Body of pancreas (tissue), 4 donors: ENCODE measurements at regions not wholly inside any gene's neighbourhood (a gene's known extent, or its start where the extent isn't known, plus 50 kb on each side); places are given as distances from the start of the nearest gene placed in this dataset.

Experiments used
- POLR2A ChIP-seq, 3 donors: fragments of 450-650 bp; IDR thresholded peaks; one replicate each; pipeline ENCODE4 v1.6.1; 2016; ENCODE audit warnings: antibody characterized with exemption in 3 of 3, mild to moderate bottlenecking in 2 of 3
- TF ChIP-seq, protein P1 (sequence below), 7 experiments: fragments of 450-650 bp in 4 of 7; fragments of 200-600 bp in 3 of 7; sonication (generic) in 3 of 7; IDR thresholded peaks; one replicate each; pipeline ENCODE4 v1.5.1; 2016 to 2019; ENCODE audit warnings: antibody characterized with exemption in 7 of 7

DNA sequence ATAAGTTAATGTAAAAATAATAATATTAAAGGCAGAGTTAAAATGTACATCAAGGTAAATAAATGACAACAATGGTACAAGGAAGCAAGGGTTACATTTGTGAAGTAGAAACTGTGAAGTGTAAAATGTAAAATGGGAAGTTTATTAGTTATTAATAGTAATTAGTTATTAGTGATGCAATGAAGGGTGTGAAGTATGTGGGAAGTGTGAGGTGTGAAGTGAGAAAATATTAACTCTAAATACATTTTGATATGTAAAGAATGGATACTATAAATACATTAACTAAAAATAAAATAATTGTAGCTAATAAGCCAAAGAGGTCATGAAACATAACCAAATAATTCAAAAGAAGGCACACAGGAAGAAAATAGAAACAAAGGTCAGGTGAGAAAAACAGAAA, 316.4 kb downstream of the GBA3 start:
- TF ChIP-seq, protein P1, sequence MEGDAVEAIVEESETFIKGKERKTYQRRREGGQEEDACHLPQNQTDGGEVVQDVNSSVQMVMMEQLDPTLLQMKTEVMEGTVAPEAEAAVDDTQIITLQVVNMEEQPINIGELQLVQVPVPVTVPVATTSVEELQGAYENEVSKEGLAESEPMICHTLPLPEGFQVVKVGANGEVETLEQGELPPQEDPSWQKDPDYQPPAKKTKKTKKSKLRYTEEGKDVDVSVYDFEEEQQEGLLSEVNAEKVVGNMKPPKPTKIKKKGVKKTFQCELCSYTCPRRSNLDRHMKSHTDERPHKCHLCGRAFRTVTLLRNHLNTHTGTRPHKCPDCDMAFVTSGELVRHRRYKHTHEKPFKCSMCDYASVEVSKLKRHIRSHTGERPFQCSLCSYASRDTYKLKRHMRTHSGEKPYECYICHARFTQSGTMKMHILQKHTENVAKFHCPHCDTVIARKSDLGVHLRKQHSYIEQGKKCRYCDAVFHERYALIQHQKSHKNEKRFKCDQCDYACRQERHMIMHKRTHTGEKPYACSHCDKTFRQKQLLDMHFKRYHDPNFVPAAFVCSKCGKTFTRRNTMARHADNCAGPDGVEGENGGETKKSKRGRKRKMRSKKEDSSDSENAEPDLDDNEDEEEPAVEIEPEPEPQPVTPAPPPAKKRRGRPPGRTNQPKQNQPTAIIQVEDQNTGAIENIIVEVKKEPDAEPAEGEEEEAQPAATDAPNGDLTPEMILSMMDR (IDR thresholded peaks at IDR 0.05): no peak
- TF ChIP-seq POLR2A (IDR thresholded peaks at IDR 0.05): no peak
